Karpas-422 (cell line): ENCODE measurements at regions not wholly inside any gene's neighbourhood (a gene's known extent, or its start where the extent isn't known, plus 50 kb on each side); places are given as distances from the start of the nearest gene placed in this dataset.

Experiments
- DNase-seq: peaks from one replicate; pipeline ENCODE4 v3.0.0-alpha.2; 2015
- H2AFZ ChIP-seq: fragments of 200-600 bp; sonication (generic); 2 replicates; pipeline ENCODE4 v1.6.1; 2014; ENCODE audit warnings: antibody characterized with exemption, low read length, mixed read lengths
- H3K27ac ChIP-seq: fragments of 200-600 bp; sonication (generic); 2 replicates; pipeline ENCODE4 v1.5.1; 2014; ENCODE audit warnings: mild to moderate bottlenecking, low read length, moderate library complexity
- H3K27me3 ChIP-seq: fragments of 200-600 bp; sonication (generic); 2 replicates; pipeline ENCODE4 v1.6.1; 2014; ENCODE audit warnings: low read length, mixed read lengths
- H3K36me3 ChIP-seq: fragments of 200-600 bp; sonication (generic); 2 replicates; pipeline ENCODE4 v1.6.1; 2014; ENCODE audit warnings: low read length, mixed read lengths; ENCODE audit not compliant: insufficient read depth
- H3K4me1 ChIP-seq: fragments of 200-600 bp; sonication (generic); 2 replicates; pipeline ENCODE4 v1.6.1; 2014; ENCODE audit warnings: mild to moderate bottlenecking, low read length, mixed read lengths
- H3K4me2 ChIP-seq: fragments of 200-600 bp; sonication (generic); 2 replicates; pipeline ENCODE4 v1.6.1; 2014; ENCODE audit warnings: low read length, low read depth, mild to moderate bottlenecking; ENCODE audit not compliant: poor library complexity, severe bottlenecking
- H3K4me3 ChIP-seq: fragments of 200-600 bp; sonication (generic); 2 replicates; pipeline ENCODE4 v1.5.1; 2014; ENCODE audit warnings: mild to moderate bottlenecking, antibody characterized with exemption, low read length, mixed read lengths
- H3K79me2 ChIP-seq: fragments of 200-600 bp; sonication (generic); 2 replicates; pipeline ENCODE4 v1.6.1; 2014; ENCODE audit warnings: mild to moderate bottlenecking, low read length, mixed read lengths
- H3K9ac ChIP-seq: fragments of 200-600 bp; sonication (generic); 2 replicates; pipeline ENCODE4 v1.6.0; 2014; ENCODE audit warnings: low read length
- H3K9me2 ChIP-seq: fragments of 200-600 bp; sonication (generic), shearing (Covaris generic); replicated peaks from 2 replicates; pipeline ENCODE4 v1.6.0; 2014; ENCODE audit warnings: mild to moderate bottlenecking, low read length, moderate library complexity; ENCODE audit not compliant: insufficient read depth
- H3K9me3 ChIP-seq: fragments of 300-700, 200-600 bp; sonication (generic); 2 replicates; pipeline ENCODE4 v1.6.1; 2014; ENCODE audit warnings: low read length, mixed read lengths
- H4K20me1 ChIP-seq: fragments of 200-600 bp; sonication (generic); 2 replicates; pipeline ENCODE4 v1.6.1; 2014; ENCODE audit warnings: mild to moderate bottlenecking, antibody characterized with exemption, low read length, low read depth; ENCODE audit not compliant: insufficient read depth

DNA sequence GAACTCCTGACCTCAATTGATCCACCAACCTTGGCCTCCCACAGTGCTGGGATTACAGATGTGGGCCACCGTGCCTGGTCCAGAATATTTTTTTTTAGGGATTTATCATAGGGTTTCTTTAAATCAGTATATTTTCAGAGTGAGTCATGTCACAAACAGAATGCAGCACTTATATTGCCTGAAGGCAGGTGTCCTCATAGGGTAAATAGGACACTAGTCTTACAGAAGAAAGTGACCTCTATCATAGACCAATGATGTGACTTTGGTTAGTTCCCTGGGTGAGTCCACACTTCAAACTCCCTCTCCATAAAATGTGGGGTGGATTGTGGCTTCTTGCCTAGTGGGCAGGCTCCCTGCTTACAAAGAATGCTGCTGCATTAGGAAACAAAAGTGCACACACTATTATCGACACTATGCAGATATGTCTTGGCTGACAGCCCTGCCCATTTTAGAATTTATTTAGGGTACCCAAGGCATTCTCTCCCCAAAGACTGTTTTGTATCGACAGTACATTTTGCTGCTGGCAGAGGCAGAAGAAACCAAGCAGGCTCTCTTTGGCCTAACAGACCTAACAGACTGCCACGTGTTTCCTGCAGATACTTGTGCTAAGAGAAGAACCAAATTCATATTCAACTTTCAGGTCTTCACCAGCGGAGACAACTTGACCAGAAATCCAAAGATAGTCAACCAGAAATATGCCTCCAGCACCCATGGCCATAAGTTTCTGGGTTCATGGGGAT, 125.0 kb downstream of the MOBP start:
- Histone ChIP-seq H3K27ac (no peak overlapping the region), H3K9me2 (no peaks in the 10 kb centered on the region), H3K4me3 (no peak overlapping the region), H3K4me1 (no peaks in the 10 kb centered on the region), H3K9ac (no peak overlapping the region), H4K20me1 (no peaks in the 10 kb centered on the region), H2AFZ (no peak overlapping the region), H3K79me2 (no peaks in the 10 kb centered on the region), H3K36me3 (no peaks in the 10 kb centered on the region), H3K27me3 (no peaks in the 10 kb centered on the region), H3K9me3 (no peaks in the 10 kb centered on the region), H3K4me2 (no peak overlapping the region)
- peak; percentile 29 for DNase-seq

DNA sequence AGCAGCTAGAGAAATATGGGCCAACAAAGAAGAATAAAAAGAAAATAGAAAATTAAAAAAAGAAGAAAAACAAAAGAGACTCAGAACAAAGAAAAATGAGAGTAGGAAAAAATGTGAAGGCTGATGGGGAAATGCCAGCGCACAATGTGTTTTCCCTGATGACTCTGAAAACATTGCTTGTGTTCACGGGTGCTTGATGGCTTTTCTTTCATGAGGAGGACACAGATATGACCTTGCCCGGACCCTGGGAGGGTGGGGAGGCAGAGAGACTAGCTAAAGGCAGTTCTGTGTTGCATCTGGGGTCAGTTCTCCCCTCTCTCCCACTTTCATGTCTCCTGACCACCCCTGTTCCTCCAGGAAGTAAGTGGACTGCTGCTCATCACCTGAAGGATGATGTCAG, 125.9 kb downstream of the MOBP start:
- H3K27me3 ChIP-seq: no peaks in the 10 kb centered on the region
- H3K4me3 ChIP-seq: no peak overlapping the region
- no peaks in the 10 kb centered on the region for H3K79me2 ChIP-seq
- H3K9me3 ChIP-seq: no peaks in the 10 kb centered on the region
- H3K9ac ChIP-seq: no peak overlapping the region
- DNase-seq: no peak
- no peaks in the 10 kb centered on the region for H4K20me1 ChIP-seq
- H3K36me3 ChIP-seq: no peaks in the 10 kb centered on the region
- no peaks in the 10 kb centered on the region for H3K9me2 ChIP-seq
- no peak overlapping the region for H3K4me2 ChIP-seq
- no peak overlapping the region for H3K27ac ChIP-seq
- no peaks in the 10 kb centered on the region for H3K4me1 ChIP-seq
- no peak overlapping the region for H2AFZ ChIP-seq

DNA sequence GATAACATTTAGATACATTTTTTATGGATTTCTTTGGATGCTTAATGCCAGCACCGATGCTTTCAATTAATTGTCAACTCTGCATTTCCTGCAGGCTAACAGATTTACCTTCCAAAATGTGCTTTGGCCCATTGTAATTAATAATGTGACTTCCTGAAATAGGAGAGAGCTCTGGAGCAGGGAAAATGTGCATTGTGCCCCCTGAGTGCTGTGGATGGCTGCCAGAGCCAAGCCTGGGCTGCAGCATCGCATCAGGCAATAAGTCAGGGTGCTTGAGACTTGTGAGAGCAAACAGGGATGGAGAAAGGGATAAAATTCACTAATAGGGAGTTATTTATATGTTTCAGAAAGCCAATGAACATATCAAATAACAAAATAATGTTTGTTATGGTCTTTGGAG, 133.8 kb downstream of the MOBP start:
- Histone ChIP-seq H3K79me2 (no peaks in the 10 kb centered on the region), H2AFZ (no peak overlapping the region), H3K27ac (no peak overlapping the region), H3K4me1 (no peaks in the 10 kb centered on the region), H3K27me3 (no peaks in the 10 kb centered on the region), H3K4me2 (no peak overlapping the region), H4K20me1 (no peaks in the 10 kb centered on the region), H3K9ac (no peak overlapping the region), H3K9me3 (no peaks in the 10 kb centered on the region), H3K36me3 (no peaks in the 10 kb centered on the region), H3K4me3 (no peak overlapping the region), H3K9me2 (no peaks in the 10 kb centered on the region)
- no peak for DNase-seq

DNA sequence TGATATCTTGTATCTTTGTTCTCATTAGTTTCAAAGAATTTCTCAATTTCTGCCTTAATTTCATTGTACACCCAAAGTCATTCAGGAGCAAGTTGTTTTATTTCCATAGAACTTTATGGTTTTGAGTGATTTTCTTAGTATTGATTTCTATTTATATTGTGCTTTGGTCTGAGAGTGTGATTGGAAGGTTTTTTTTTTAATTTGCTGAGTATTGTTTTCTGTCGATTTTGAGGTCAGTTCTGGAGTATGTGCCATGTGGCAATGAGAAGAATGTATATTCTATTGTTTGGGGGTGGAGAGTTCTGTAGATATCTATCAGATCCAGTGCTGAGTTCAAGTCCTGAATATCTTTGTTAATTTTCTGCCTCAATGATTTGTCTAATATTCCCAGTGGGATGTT, 138.4 kb downstream of the MOBP start:
- Histone ChIP-seq H3K27me3 (no peaks in the 10 kb centered on the region), H3K4me3 (no peak overlapping the region), H3K4me1 (no peaks in the 10 kb centered on the region), H2AFZ (no peak overlapping the region), H3K4me2 (no peak overlapping the region), H4K20me1 (no peaks in the 10 kb centered on the region), H3K27ac (no peak overlapping the region), H3K36me3 (no peaks in the 10 kb centered on the region), H3K79me2 (no peaks in the 10 kb centered on the region), H3K9me2 (no peaks in the 10 kb centered on the region), H3K9ac (no peak overlapping the region), H3K9me3 (no peaks in the 10 kb centered on the region)
- no peak for DNase-seq

DNA sequence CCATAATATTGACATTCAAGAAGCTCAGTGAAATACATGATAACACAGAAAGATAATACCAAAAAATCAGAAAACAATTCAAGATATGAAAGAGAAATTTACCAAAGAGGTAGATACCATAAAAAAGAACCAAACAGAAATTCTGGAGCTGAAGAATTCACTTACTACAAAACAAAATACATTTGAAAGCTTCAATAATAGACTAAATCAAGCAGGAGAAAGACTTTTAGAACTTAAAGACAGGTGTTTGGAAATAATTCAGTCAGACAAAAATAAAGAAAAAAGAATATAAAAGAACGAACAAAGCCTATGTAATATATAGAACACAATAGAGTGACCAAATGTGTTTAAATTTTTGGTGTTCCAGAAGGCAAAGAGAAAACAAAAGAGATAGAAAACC, 158.7 kb downstream of the MOBP start:
- no peaks in the 10 kb centered on the region; the same call in 1 of the 2 replicates for H3K36me3 ChIP-seq
- H3K4me3 ChIP-seq: no peak overlapping the region
- H3K4me2 ChIP-seq: no peak overlapping the region

DNA sequence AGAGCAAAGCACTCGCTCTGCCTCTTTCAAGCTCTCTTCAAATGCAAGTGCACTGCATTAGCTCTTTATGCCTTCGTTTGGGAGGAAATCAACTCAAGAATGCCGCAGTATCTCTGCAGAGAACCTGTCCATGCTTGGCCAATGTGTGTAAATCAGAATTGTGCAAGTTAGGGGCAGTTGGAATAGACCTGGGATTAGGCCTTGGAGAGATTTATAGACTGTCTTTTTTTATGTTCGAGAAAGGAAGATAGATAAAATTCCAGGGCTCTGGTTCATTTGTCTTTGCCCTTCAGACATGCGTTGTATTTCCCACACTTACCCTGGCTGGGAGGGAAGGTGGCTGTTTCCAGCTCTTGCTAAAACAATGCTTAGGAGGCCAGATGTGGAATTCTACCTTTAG, 163.7 kb downstream of the MOBP start:
- no peaks in the 10 kb centered on the region for H4K20me1 ChIP-seq
- no peak overlapping the region for H3K4me2 ChIP-seq
- no peaks in the 10 kb centered on the region; the same call in 1 of the 2 replicates for H3K36me3 ChIP-seq
- no peak overlapping the region for H2AFZ ChIP-seq
- peaks cover 10% of the 10 kb centered on the region; the same call in 1 of the 2 replicates for H3K9me3 ChIP-seq
- no peaks in the 10 kb centered on the region for H3K79me2 ChIP-seq
- no peaks in the 10 kb centered on the region for H3K27me3 ChIP-seq
- H3K27ac ChIP-seq: no peak overlapping the region
- no peaks in the 10 kb centered on the region for H3K9me2 ChIP-seq
- no peak overlapping the region for H3K9ac ChIP-seq
- no peak overlapping the region for H3K4me3 ChIP-seq
- no peak for DNase-seq
- no peaks in the 10 kb centered on the region for H3K4me1 ChIP-seq

More for the DNA sequence above, 158.7 kb downstream of the MOBP start:
- no peak overlapping the region for H3K27ac ChIP-seq
- H4K20me1 ChIP-seq: no peaks in the 10 kb centered on the region
- H2AFZ ChIP-seq: no peak overlapping the region
- no peaks in the 10 kb centered on the region for H3K4me1 ChIP-seq
- H3K27me3 ChIP-seq: no peaks in the 10 kb centered on the region; the same call in 1 of the 2 replicates
- H3K9ac ChIP-seq: no peak overlapping the region
- no peaks in the 10 kb centered on the region for H3K79me2 ChIP-seq
- no peaks in the 10 kb centered on the region for H3K9me2 ChIP-seq
- DNase-seq: no peak
- peaks cover 13% of the 10 kb centered on the region; the same call in 1 of the 2 replicates for H3K9me3 ChIP-seq

DNA sequence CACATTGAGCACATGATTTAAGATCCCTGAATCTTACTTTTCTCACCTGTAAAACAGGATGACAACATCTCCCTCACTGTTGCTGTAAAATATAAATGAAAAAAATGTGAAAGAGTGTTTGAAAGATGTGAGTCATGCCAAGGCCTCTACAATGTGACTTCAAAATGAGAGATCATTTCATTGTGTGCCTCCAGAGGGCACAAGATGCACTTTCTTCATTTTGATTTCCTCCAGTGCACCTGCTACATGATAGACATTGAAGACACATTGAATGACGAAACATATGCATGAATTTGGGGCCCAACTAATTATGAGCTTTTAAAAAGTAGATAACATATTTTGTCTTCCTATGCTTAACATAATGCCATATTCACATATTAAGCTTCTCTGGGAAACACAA, 170.3 kb downstream of the MOBP start:
- Histone ChIP-seq H3K4me3 (no peak overlapping the region), H3K27ac (no peak overlapping the region), H3K27me3 (no peaks in the 10 kb centered on the region), H3K4me2 (no peak overlapping the region), H3K79me2 (no peaks in the 10 kb centered on the region), H3K4me1 (no peaks in the 10 kb centered on the region), H3K9me2 (no peaks in the 10 kb centered on the region), H2AFZ (no peak overlapping the region), H3K9ac (no peak overlapping the region), H4K20me1 (no peaks in the 10 kb centered on the region), H3K36me3 (no peaks in the 10 kb centered on the region), H3K9me3 (no peaks in the 10 kb centered on the region)
- DNase-seq: peak; percentile 65

GRCh38 chr3:39638301-39638700, 170.8 kb downstream of the MOBP start:
- Histone ChIP-seq H2AFZ (no peak overlapping the region), H3K4me2 (no peak overlapping the region), H3K4me1 (no peaks in the 10 kb centered on the region)

More at GRCh38 chr3:39638301-39638700, 170.8 kb downstream of the MOBP start:
- H3K9me2 ChIP-seq: no peaks in the 10 kb centered on the region
- H3K27me3 ChIP-seq: no peaks in the 10 kb centered on the region
- H3K27ac ChIP-seq: no peak overlapping the region
- DNase-seq: no peak
- no peaks in the 10 kb centered on the region for H4K20me1 ChIP-seq
- no peaks in the 10 kb centered on the region for H3K79me2 ChIP-seq
- H3K9ac ChIP-seq: no peak overlapping the region
- H3K4me3 ChIP-seq: no peak overlapping the region
- H3K36me3 ChIP-seq: no peaks in the 10 kb centered on the region
- no peaks in the 10 kb centered on the region for H3K9me3 ChIP-seq
